GM19455 (cell line): ENCODE measurements at regions not wholly inside any gene's neighbourhood (a gene's known extent, or its start where the extent isn't known, plus 50 kb on each side); places are given as distances from the start of the nearest gene placed in this dataset.
A peak's percentile ranks its signal among the peaks of the same experiment; 100 is the strongest.

Experiments
- ATAC-seq: cut with Tn5 transposase; IDR thresholded peaks from one replicate; pipeline ENCODE4 v1.9.1; 2021; ENCODE audit not compliant: unreplicated experiment

GRCh38 chr2:205937211-205937610, 148.8 kb downstream of the INO80D start:
- ATAC-seq: no peak

GRCh38 chr2:205936446-205936845, 149.5 kb downstream of the INO80D start:
- ATAC-seq: no peak

GRCh38 chr2:205934443-205934842, 151.5 kb downstream of the INO80D start:
- ATAC-seq: no peak

GRCh38 chr2:205932861-205933260, 153.1 kb downstream of the INO80D start:
- ATAC-seq: no peak

- no peak for ATAC-seq
Measured at GRCh38 chr2:205931388-205931787, 154.6 kb downstream of the INO80D start.

GRCh38 chr2:205930209-205930608, 155.8 kb downstream of the INO80D start:
- no peak for ATAC-seq

GRCh38 chr2:205929246-205929942, 156.6 kb downstream of the INO80D start:
- no peak for ATAC-seq

GRCh38 chr2:205925373-205926337, 160.3 kb downstream of the INO80D start:
- ATAC-seq: peak; percentile 94

GRCh38 chr2:205924676-205925075, 161.3 kb downstream of the INO80D start:
- ATAC-seq: no peak

GRCh38 chr2:205915130-205915524, 170.8 kb downstream of the INO80D start:
- ATAC-seq: no peak

- ATAC-seq: no peak
Measured at GRCh38 chr2:205914213-205915129, 171.5 kb downstream of the INO80D start.

- ATAC-seq: no peak
Measured at GRCh38 chr2:205913668-205914067, 172.3 kb downstream of the INO80D start.

- ATAC-seq: no peak
Measured at GRCh38 chr2:205911306-205911705, 174.7 kb downstream of the INO80D start.

GRCh38 chr2:205909184-205909572, 176.8 kb downstream of the INO80D start:
- no peak for ATAC-seq

GRCh38 chr2:205908212-205909183, 177.5 kb downstream of the INO80D start:
- ATAC-seq: no peak

- ATAC-seq: no peak
Measured at GRCh38 chr2:205906419-205906818, 179.6 kb downstream of the INO80D start.

GRCh38 chr2:205905576-205905975, 180.4 kb downstream of the INO80D start:
- ATAC-seq: no peak

GRCh38 chr2:205904873-205905272, 181.1 kb downstream of the INO80D start:
- no peak for ATAC-seq

GRCh38 chr2:205903549-205904129, 182.3 kb downstream of the INO80D start:
- peak; percentile 81 for ATAC-seq

- no peak for ATAC-seq
Measured at GRCh38 chr2:205902900-205903237, 183.1 kb downstream of the INO80D start.
